Vagina (tissue), 2 donors: ENCODE measurements at regions not wholly inside any gene's neighbourhood (a gene's known extent, or its start where the extent isn't known, plus 50 kb on each side); places are given as distances from the start of the nearest gene placed in this dataset.
"Not testable (repeated sequence)": the region's sequence is repeated elsewhere in the genome, so short reads cannot be mapped to it uniquely, and the experiment has no call there.

Source experiments
- DNase-seq, 2 donors: peaks; one replicate each; pipeline ENCODE4 v3.0.0-alpha.2; 2017; ENCODE audit errors: extremely low spot score in 2 of 2
- H3K27ac ChIP-seq: fragments of 200-600 bp; sonication (generic); one replicate; pipeline ENCODE4 v1.5.1; 2019
- H3K27me3 ChIP-seq: fragments of 200-600 bp; sonication (generic); one replicate; pipeline ENCODE4 v1.5.1; 2019
- H3K36me3 ChIP-seq, 2 donors: fragments of 200-600 bp; sonication (generic); one replicate each; pipeline ENCODE4 v1.5.1; 2017 to 2019
- H3K4me1 ChIP-seq: fragments of 200-600 bp; sonication (generic); one replicate; pipeline ENCODE4 v1.5.1; 2019
- H3K4me3 ChIP-seq, 2 donors: fragments of 200-600 bp; sonication (generic); 1 replicate in 1 of 2; 2 replicates in 1 of 2; pipeline ENCODE4 v1.5.1; 2016 to 2019
- H3K9me3 ChIP-seq: fragments of 200-600 bp; sonication (generic); one replicate; pipeline ENCODE4 v1.5.1; 2019
- CTCF ChIP-seq, 3 experiments: fragments of 450-650 bp in 2 of 3; fragments of 200-600 bp in 1 of 3; sonication (generic) in 1 of 3; IDR thresholded peaks; one replicate each; pipeline ENCODE4 v1.5.1; 2017 to 2019; ENCODE audit warnings: antibody characterized with exemption in 3 of 3, mild to moderate bottlenecking in 2 of 3, moderate library complexity in 2 of 3
- POLR2A ChIP-seq, 2 donors: fragments of 450-650 bp; IDR thresholded peaks; one replicate each; pipeline ENCODE4 v1.6.1; 2017; ENCODE audit warnings: antibody characterized with exemption in 2 of 2, mild to moderate bottlenecking in 2 of 2, moderate library complexity in 2 of 2
- POLR2AphosphoS5 ChIP-seq, 2 donors: sonication (generic); formaldehyde crosslinking; IDR thresholded peaks; one replicate each; pipeline ENCODE4 v1.9.0; 2017; ENCODE audit warnings: antibody characterized with exemption in 2 of 2, mild to moderate bottlenecking in 2 of 2, low read depth in 1 of 2; ENCODE audit not compliant: insufficient read depth in 1 of 2
- intact Hi-C: fragments of 100-400 bp; cut with DNase I; formaldehyde crosslinking; loops from one replicate; pipeline ENCODE4 v1.15.1; 2023

GRCh38 chr7:84712374-84713121 is 474.3 kb downstream of the SEMA3D start:
- Histone ChIP-seq H3K9me3 (no peaks in the 10 kb centered on the region), H3K27ac (no peak overlapping the region), H3K27me3 (no peaks in the 10 kb centered on the region), H3K4me1 (no peaks in the 10 kb centered on the region), H3K36me3 (no peaks in the 10 kb centered on the region), H3K4me3 (no peak overlapping the region)
- DNase-seq, result no peak
- TF ChIP-seq POLR2AphosphoS5 (IDR thresholded peaks at IDR 0.05; ENCODE audit: insufficient read depth in 1 of 2, low read depth in 1 of 2), result no peak
- no peak for TF ChIP-seq CTCF (IDR thresholded peaks at IDR 0.05)
- TF ChIP-seq POLR2A (IDR thresholded peaks at IDR 0.05), result no peak
- intact Hi-C loops, result no loop called here

GRCh38 chr7:84710538-84710937 is 476.3 kb downstream of the SEMA3D start:
- DNase-seq, H3K36me3 ChIP-seq, H3K4me1 ChIP-seq, H3K9me3 ChIP-seq, H3K4me3 ChIP-seq, H3K27me3 ChIP-seq, H3K27ac ChIP-seq, intact Hi-C loops: not testable (repeated sequence)

- no peaks in the 10 kb centered on the region for H3K27me3 ChIP-seq
- H3K4me3 ChIP-seq, result no peak overlapping the region
- intact Hi-C loops, result no loop called here
- no peaks in the 10 kb centered on the region for H3K4me1 ChIP-seq
- no peaks in the 10 kb centered on the region for H3K9me3 ChIP-seq
- TF ChIP-seq CTCF (IDR thresholded peaks at IDR 0.05) (no peak), POLR2AphosphoS5 (IDR thresholded peaks at IDR 0.05; ENCODE audit: insufficient read depth in 1 of 2, low read depth in 1 of 2) (no peak), POLR2A (IDR thresholded peaks at IDR 0.05) (no peak)
- H3K36me3 ChIP-seq, result no peaks in the 10 kb centered on the region
- no peak for DNase-seq
- H3K27ac ChIP-seq, result no peak overlapping the region
These were observed 481.1 kb downstream of the SEMA3D start for GRCh38 chr7:84705706-84706105.

GRCh38 chr7:84705079-84705478 is 481.8 kb downstream of the SEMA3D start:
- Histone ChIP-seq H3K9me3 (no peaks in the 10 kb centered on the region), H3K4me1 (no peaks in the 10 kb centered on the region), H3K36me3 (no peaks in the 10 kb centered on the region), H3K27ac (no peak overlapping the region), H3K4me3 (no peak overlapping the region), H3K27me3 (no peaks in the 10 kb centered on the region)
- DNase-seq, result no peak
- TF ChIP-seq POLR2A (IDR thresholded peaks at IDR 0.05) (no peak), CTCF (IDR thresholded peaks at IDR 0.05) (no peak), POLR2AphosphoS5 (IDR thresholded peaks at IDR 0.05; ENCODE audit: insufficient read depth in 1 of 2, low read depth in 1 of 2) (no peak)
- intact Hi-C loops, result no loop called here

- intact Hi-C loops, result no loop called here
- H3K27me3 ChIP-seq, result no peaks in the 10 kb centered on the region
- no peaks in the 10 kb centered on the region for H3K9me3 ChIP-seq
- TF ChIP-seq POLR2A (IDR thresholded peaks at IDR 0.05) (no peak), CTCF (IDR thresholded peaks at IDR 0.05) (no peak), POLR2AphosphoS5 (IDR thresholded peaks at IDR 0.05; ENCODE audit: insufficient read depth in 1 of 2, low read depth in 1 of 2) (no peak)
- no peak for DNase-seq
- no peaks in the 10 kb centered on the region for H3K36me3 ChIP-seq
- H3K4me1 ChIP-seq, result no peaks in the 10 kb centered on the region
- H3K4me3 ChIP-seq, result no peak overlapping the region
- H3K27ac ChIP-seq, result no peak overlapping the region
These were observed 482.5 kb downstream of the SEMA3D start for GRCh38 chr7:84704380-84704779.
